ENCODE measurements at regions not wholly inside any gene's neighbourhood (a gene's known extent, or its start where the extent isn't known, plus 50 kb on each side); places are given as distances from the start of the nearest gene placed in this dataset.
A peak's percentile ranks its signal among the peaks of the same experiment; 100 is the strongest.

GRCh38 chr11:134655189-134655989 lies 243.3 kb upstream of the B3GAT1 start:
- Histone ChIP-seq H3K27ac (no peak overlapping the region), H3K9me3 (no peaks in the 10 kb centered on the region), H3K4me3 (no peak overlapping the region), H3K27me3 (no peaks in the 10 kb centered on the region), H3K36me3 (no peaks in the 10 kb centered on the region), H3K4me1 (no peaks in the 10 kb centered on the region)
- intact Hi-C loops (cut with DNase I): no loop called here
- TF ChIP-seq CTCF (IDR thresholded peaks at IDR 0.05) (no peak), POLR2A (IDR thresholded peaks at IDR 0.05) (no peak), POLR2AphosphoS5 (IDR thresholded peaks at IDR 0.05; ENCODE audit: insufficient read depth in 1 of 2, low read depth in 1 of 2) (no peak)
- peak; percentile 56 to 67 for DNase-seq (ENCODE audit: extremely low spot score in 2 of 2)

GRCh38 chr11:134654161-134654915 lies 242.3 kb upstream of the B3GAT1 start:
- no peak overlapping the region for H3K4me3 ChIP-seq
- intact Hi-C loops (cut with DNase I): no loop called here
- H3K36me3 ChIP-seq: no peaks in the 10 kb centered on the region
- no peak for TF ChIP-seq CTCF (IDR thresholded peaks at IDR 0.05)
- TF ChIP-seq POLR2A (IDR thresholded peaks at IDR 0.05): no peak
- TF ChIP-seq POLR2AphosphoS5 (IDR thresholded peaks at IDR 0.05; ENCODE audit: insufficient read depth in 1 of 2, low read depth in 1 of 2): no peak
- no peaks in the 10 kb centered on the region for H3K4me1 ChIP-seq
- H3K27ac ChIP-seq: no peak overlapping the region
- no peaks in the 10 kb centered on the region for H3K9me3 ChIP-seq
- no peaks in the 10 kb centered on the region for H3K27me3 ChIP-seq
- peak in 1 of 2 donors; percentile 62 for DNase-seq (ENCODE audit: extremely low spot score in 2 of 2)

- intact Hi-C loops (cut with DNase I): no loop called here
- no peak overlapping the region for H3K4me3 ChIP-seq
- TF ChIP-seq CTCF (IDR thresholded peaks at IDR 0.05) (no peak), POLR2AphosphoS5 (IDR thresholded peaks at IDR 0.05; ENCODE audit: insufficient read depth in 1 of 2, low read depth in 1 of 2) (no peak), POLR2A (IDR thresholded peaks at IDR 0.05) (no peak)
- H3K9me3 ChIP-seq: no peaks in the 10 kb centered on the region
- no peaks in the 10 kb centered on the region for H3K4me1 ChIP-seq
- DNase-seq (ENCODE audit: extremely low spot score in 2 of 2): peak; percentile 79 to 80
- H3K27ac ChIP-seq: no peak overlapping the region
- no peaks in the 10 kb centered on the region for H3K36me3 ChIP-seq
- H3K27me3 ChIP-seq: no peaks in the 10 kb centered on the region
These were observed 240.7 kb upstream of the B3GAT1 start for GRCh38 chr11:134652586-134653255.

GRCh38 chr11:134647066-134647743 lies 235.2 kb upstream of the B3GAT1 start:
- intact Hi-C loops (cut with DNase I): no loop called here
- Histone ChIP-seq H3K36me3 (no peaks in the 10 kb centered on the region), H3K9me3 (no peaks in the 10 kb centered on the region), H3K4me1 (no peaks in the 10 kb centered on the region), H3K27ac (no peak overlapping the region), H3K4me3 (no peak overlapping the region), H3K27me3 (no peaks in the 10 kb centered on the region)
- no peak for TF ChIP-seq POLR2AphosphoS5 (IDR thresholded peaks at IDR 0.05; ENCODE audit: insufficient read depth in 1 of 2, low read depth in 1 of 2)
- no peak for TF ChIP-seq CTCF (IDR thresholded peaks at IDR 0.05)
- no peak for TF ChIP-seq POLR2A (IDR thresholded peaks at IDR 0.05)
- DNase-seq (ENCODE audit: extremely low spot score in 2 of 2): no peak
